ENCODE measurements at regions not wholly inside any gene's neighbourhood (a gene's known extent, or its start where the extent isn't known, plus 50 kb on each side); places are given as distances from the start of the nearest gene placed in this dataset.

- no peak for DNase-seq
- Histone ChIP-seq H3K36me3 (ENCODE audit: control insufficient read depth, insufficient read depth, low read length) (no peaks in the 10 kb centered on the region), H3K27me3 (ENCODE audit: control insufficient read depth, insufficient read depth, low read length, poor library complexity, severe bottlenecking) (no peaks in the 10 kb centered on the region), H3K27ac (ENCODE audit: low read depth, low read length) (no peak overlapping the region), H3K9ac (ENCODE audit: extremely low read depth, low read length, poor library complexity, severe bottlenecking) (no peak overlapping the region), H3K9me3 (ENCODE audit: control insufficient read depth, low read length) (no peaks in the 10 kb centered on the region), H3K4me1 (ENCODE audit: control insufficient read depth, insufficient read depth, low read length) (no peaks in the 10 kb centered on the region), H3K4me3 (ENCODE audit: low read length) (no peak overlapping the region)
- Mint-ChIP-seq H3K36me3 (ENCODE audit: low read depth) (no peaks in the 10 kb centered on the region), H3K27ac (no peak overlapping the region), H3K9me3 (no peaks in the 10 kb centered on the region), H3K4me1 (peaks cover 4% of the 10 kb centered on the region), H3K4me3 (no peak overlapping the region), H3K27me3 (ENCODE audit: insufficient read depth) (no peaks in the 10 kb centered on the region)
- 70 to 87% methylated on average over 2 to 3 of the region's 3 CpGs for WGBS, 2 experiments (ENCODE audit: insufficient coverage in 1 of 2, insufficient read length in 1 of 2)
- no peak for TF ChIP-seq CTCF (conservative IDR thresholded peaks at IDR 0.05)
These were observed 763.2 kb upstream of the CHAC2 start for GRCh38 chr2:53004413-53004812.

GRCh38 chr2:52995424-52995823 lies 772.2 kb upstream of the CHAC2 start:
- no peak for TF ChIP-seq CTCF (conservative IDR thresholded peaks at IDR 0.05)
- Histone ChIP-seq H3K9ac (ENCODE audit: extremely low read depth, low read length, poor library complexity, severe bottlenecking) (no peak overlapping the region), H3K9me3 (ENCODE audit: control insufficient read depth, low read length) (peaks cover 9% of the 10 kb centered on the region), H3K4me1 (ENCODE audit: control insufficient read depth, insufficient read depth, low read length) (no peaks in the 10 kb centered on the region), H3K36me3 (ENCODE audit: control insufficient read depth, insufficient read depth, low read length) (no peaks in the 10 kb centered on the region), H3K27ac (ENCODE audit: low read depth, low read length) (no peak overlapping the region), H3K4me3 (ENCODE audit: low read length) (no peak overlapping the region), H3K27me3 (ENCODE audit: control insufficient read depth, insufficient read depth, low read length, poor library complexity, severe bottlenecking) (no peaks in the 10 kb centered on the region)
- Mint-ChIP-seq H3K4me1 (no peaks in the 10 kb centered on the region), H3K27me3 (ENCODE audit: insufficient read depth) (no peaks in the 10 kb centered on the region), H3K27ac (no peak overlapping the region), H3K36me3 (ENCODE audit: low read depth) (no peaks in the 10 kb centered on the region), H3K4me3 (no peak overlapping the region), H3K9me3 (peaks cover 16% of the 10 kb centered on the region)
- no peak for DNase-seq
- 92% methylated on average over 2 of the region's 2 CpGs for WGBS, 2 experiments (ENCODE audit: insufficient coverage in 1 of 2, insufficient read length in 1 of 2)

GRCh38 chr2:52976143-52976949 lies 791.3 kb upstream of the CHAC2 start:
- H3K9me3 Mint-ChIP-seq, result no peaks in the 10 kb centered on the region
- H3K4me1 ChIP-seq (ENCODE audit: control insufficient read depth, insufficient read depth, low read length), result no peaks in the 10 kb centered on the region
- peak; percentile 83 for DNase-seq
- no peak overlapping the region for H3K27ac Mint-ChIP-seq
- H3K4me3 Mint-ChIP-seq, result no peak overlapping the region
- H3K36me3 Mint-ChIP-seq (ENCODE audit: low read depth), result no peaks in the 10 kb centered on the region
- H3K4me1 Mint-ChIP-seq, result no peaks in the 10 kb centered on the region
- no peak overlapping the region for H3K9ac ChIP-seq (ENCODE audit: extremely low read depth, low read length, poor library complexity, severe bottlenecking)
- TF ChIP-seq CTCF (conservative IDR thresholded peaks at IDR 0.05), result peak; percentile 88
- H3K9me3 ChIP-seq (ENCODE audit: control insufficient read depth, low read length), result no peaks in the 10 kb centered on the region
- no peaks in the 10 kb centered on the region for H3K36me3 ChIP-seq (ENCODE audit: control insufficient read depth, insufficient read depth, low read length)
- H3K27ac ChIP-seq (ENCODE audit: low read depth, low read length), result no peak overlapping the region
- no peaks in the 10 kb centered on the region for H3K27me3 Mint-ChIP-seq (ENCODE audit: insufficient read depth)
- no peak overlapping the region for H3K4me3 ChIP-seq (ENCODE audit: low read length)
- H3K27me3 ChIP-seq (ENCODE audit: control insufficient read depth, insufficient read depth, low read length, poor library complexity, severe bottlenecking), result no peaks in the 10 kb centered on the region
- 14 to 52% methylated on average over 1 to 2 of the region's 2 CpGs for WGBS, 2 experiments (ENCODE audit: insufficient coverage in 1 of 2, insufficient read length in 1 of 2)
